Endothelial cell of umbilical vein (primary cell): ENCODE measurements at regions not wholly inside any gene's neighbourhood (a gene's known extent, or its start where the extent isn't known, plus 50 kb on each side); places are given as distances from the start of the nearest gene placed in this dataset.

Experiments used
- CTCF ChIP-seq, 2 donors: IDR thresholded peaks; 1 replicate in 1 of 2; 2 replicates in 1 of 2; pipeline ENCODE4 v1.5.1; 2011; ENCODE audit warnings: low read length in 2 of 2, mild to moderate bottlenecking in 2 of 2, moderate library complexity in 2 of 2, control low read depth in 1 of 2, inconsistent platforms in 1 of 2, low read depth in 1 of 2; ENCODE audit not compliant: insufficient read depth in 1 of 2; ENCODE audit errors: extremely low read depth in 1 of 2
- EZH2 ChIP-seq: IDR thresholded peaks from 2 replicates; pipeline ENCODE4 v1.6.1; 2012; ENCODE audit warnings: borderline replicate concordance, low read depth, mild to moderate bottlenecking, moderate library complexity, low read length, inconsistent platforms; ENCODE audit not compliant: severe bottlenecking
- JUN ChIP-seq: IDR thresholded peaks from 2 replicates; pipeline ENCODE4 v1.6.1; 2011; ENCODE audit warnings: borderline replicate concordance, low read depth; ENCODE audit not compliant: insufficient read length, insufficient read depth
- POLR2A ChIP-seq: IDR thresholded peaks from 2 replicates; pipeline ENCODE4 v1.6.1; 2012; ENCODE audit warnings: low read depth, mild to moderate bottlenecking, control low read depth, low read length
- POLR2AphosphoS5 ChIP-seq: IDR thresholded peaks from 2 replicates; pipeline ENCODE4 v1.6.1; 2012; ENCODE audit warnings: low read depth, mild to moderate bottlenecking, control low read depth, low read length, moderate library complexity; ENCODE audit not compliant: insufficient read depth

GRCh38 chr15:91578511-91578910 lies 275.0 kb upstream of the SLCO3A1 start:
- TF ChIP-seq POLR2AphosphoS5 (no peak), CTCF (IDR thresholded peaks at IDR 0.05; ENCODE audit: extremely low read depth in 1 of 2, insufficient read depth in 1 of 2, low read depth in 1 of 2, low read length in 2 of 2) (no peak), POLR2A (no peak), JUN (no peak), EZH2 (no peak)
